WTC11 (cell line): ENCODE measurements at regions not wholly inside any gene's neighbourhood (a gene's known extent, or its start where the extent isn't known, plus 50 kb on each side); places are given as distances from the start of the nearest gene placed in this dataset.

ENCODE experiments used
- ATAC-seq: fragments of 200-7000 bp; cut with Tn5 transposase; 2 replicates; pipeline ENCODE4 v1.10.0; 2021; ENCODE audit warnings: mild to moderate bottlenecking, moderate library complexity
- CTCF ChIA-PET: fragments of 300-600 bp; sonication (Branson Sonifier 250); formaldehyde crosslinking; loops from one replicate; lab custom pipeline; 2021; ENCODE audit warnings: antibody characterized with exemption; lab: Charles Lee
- POLR2A ChIA-PET: fragments of 350-600 bp; sonication (Branson Sonifier 250); formaldehyde crosslinking; loops from one replicate; lab custom pipeline; 2021; ENCODE audit warnings: antibody characterized with exemption; lab: Charles Lee
- DNase-seq: peaks from one replicate; pipeline ENCODE4 v3.0.0; 2021; ENCODE audit warnings: low spot score
- H3K27ac Mint-ChIP-seq: 2 replicates; pipeline ENCODE4 v1.8.0; 2021; ENCODE audit warnings: mixed read lengths
- H3K27me3 Mint-ChIP-seq: 2 replicates; pipeline ENCODE4 v1.8.0; 2021; ENCODE audit warnings: low read depth, mild to moderate bottlenecking, moderate library complexity, mixed read lengths
- H3K36me3 Mint-ChIP-seq: 2 replicates; pipeline ENCODE4 v1.8.0; 2021; ENCODE audit warnings: mixed read lengths
- H3K4me1 Mint-ChIP-seq: 2 replicates; pipeline ENCODE4 v1.8.0; 2022; ENCODE audit warnings: mixed read lengths
- H3K4me3 Mint-ChIP-seq: 2 replicates; pipeline ENCODE4 v1.8.0; 2021; ENCODE audit warnings: mild to moderate bottlenecking, moderate library complexity, mixed read lengths
- H3K9me3 Mint-ChIP-seq: 2 replicates; pipeline ENCODE4 v1.8.0; 2021; ENCODE audit warnings: mixed read lengths
- CBFB ChIP-seq: sonication (generic); formaldehyde crosslinking; IDR thresholded peaks from 2 replicates; pipeline ENCODE4 v1.8.1; 2022; ENCODE audit warnings: mild to moderate bottlenecking, low read depth, missing genetic modification reagents
- IRF2 ChIP-seq: sonication (generic); formaldehyde crosslinking; IDR thresholded peaks from 2 replicates; pipeline ENCODE4 v1.8.0; 2022; ENCODE audit warnings: low read depth, missing genetic modification reagents, borderline replicate concordance
- JUN ChIP-seq: sonication (generic); formaldehyde crosslinking; IDR thresholded peaks from 2 replicates; pipeline ENCODE4 v1.8.0; 2023; ENCODE audit warnings: mild to moderate bottlenecking, missing genetic modification reagents
- NFE2L1 ChIP-seq: sonication (generic); formaldehyde crosslinking; IDR thresholded peaks from 2 replicates; pipeline ENCODE4 v1.8.1; 2023; ENCODE audit warnings: missing genetic modification reagents
- NR2C2 ChIP-seq: sonication (generic); formaldehyde crosslinking; IDR thresholded peaks from 2 replicates; pipeline ENCODE4 v1.8.0; 2022; ENCODE audit warnings: mild to moderate bottlenecking, missing genetic modification reagents
- SMAD4 ChIP-seq: sonication (generic); formaldehyde crosslinking; IDR thresholded peaks from 2 replicates; pipeline ENCODE4 v1.8.0; 2022; ENCODE audit warnings: mild to moderate bottlenecking, missing genetic modification reagents
- ZNF219 ChIP-seq: sonication (generic); formaldehyde crosslinking; IDR thresholded peaks from 2 replicates; pipeline ENCODE4 v1.8.0; 2023; ENCODE audit warnings: missing genetic modification reagents, mild to moderate bottlenecking, borderline replicate concordance
- ZNF396 ChIP-seq: fragments of 250-450 bp; sonication (Bioruptor Pico); IDR thresholded peaks from 2 replicates; pipeline ENCODE4 v1.8.0; 2021; ENCODE audit warnings: mild to moderate bottlenecking, moderate library complexity, borderline replicate concordance
- TF ChIP-seq, protein P1 (sequence below): sonication (generic); formaldehyde crosslinking; IDR thresholded peaks from 2 replicates; pipeline ENCODE4 v1.8.0; 2023; ENCODE audit warnings: missing genetic modification reagents, mild to moderate bottlenecking, borderline replicate concordance
- TF ChIP-seq, protein P2 (sequence below): sonication (generic); formaldehyde crosslinking; IDR thresholded peaks from 2 replicates; pipeline ENCODE4 v1.8.0; 2022; ENCODE audit warnings: mild to moderate bottlenecking, missing genetic modification reagents
- TF ChIP-seq, protein P3 (sequence below): fragments of 200-600 bp; IDR thresholded peaks from 2 replicates; pipeline ENCODE4 v1.8.0; 2022; ENCODE audit warnings: antibody characterized with exemption
- TF ChIP-seq, protein P4 (sequence below): sonication (generic); formaldehyde crosslinking; IDR thresholded peaks from 2 replicates; pipeline ENCODE4 v1.8.0; 2023; ENCODE audit warnings: missing genetic modification reagents
- TF ChIP-seq, protein P5 (sequence below): sonication (generic); formaldehyde crosslinking; IDR thresholded peaks from 2 replicates; pipeline ENCODE4 v1.8.0; 2023; ENCODE audit warnings: mild to moderate bottlenecking, missing genetic modification reagents
- TF ChIP-seq, protein P6 (sequence below): sonication (generic); formaldehyde crosslinking; IDR thresholded peaks from 2 replicates; pipeline ENCODE4 v1.8.1; 2023; ENCODE audit warnings: mild to moderate bottlenecking, missing genetic modification reagents, moderate library complexity
- TF ChIP-seq, protein P7 (sequence below): sonication (generic); formaldehyde crosslinking; IDR thresholded peaks from 2 replicates; pipeline ENCODE4 v1.8.0; 2022; ENCODE audit warnings: mild to moderate bottlenecking, missing genetic modification reagents
- TF ChIP-seq, protein P8 (sequence below): sonication (generic); formaldehyde crosslinking; conservative IDR thresholded peaks from 2 replicates; pipeline ENCODE4 v1.8.1; 2022; ENCODE audit warnings: mild to moderate bottlenecking, missing genetic modification reagents
- TF ChIP-seq, protein P9 (sequence below): sonication (generic); formaldehyde crosslinking; IDR thresholded peaks from 2 replicates; pipeline ENCODE4 v1.8.1; 2023; ENCODE audit warnings: mild to moderate bottlenecking, missing genetic modification reagents, moderate library complexity

DNA sequence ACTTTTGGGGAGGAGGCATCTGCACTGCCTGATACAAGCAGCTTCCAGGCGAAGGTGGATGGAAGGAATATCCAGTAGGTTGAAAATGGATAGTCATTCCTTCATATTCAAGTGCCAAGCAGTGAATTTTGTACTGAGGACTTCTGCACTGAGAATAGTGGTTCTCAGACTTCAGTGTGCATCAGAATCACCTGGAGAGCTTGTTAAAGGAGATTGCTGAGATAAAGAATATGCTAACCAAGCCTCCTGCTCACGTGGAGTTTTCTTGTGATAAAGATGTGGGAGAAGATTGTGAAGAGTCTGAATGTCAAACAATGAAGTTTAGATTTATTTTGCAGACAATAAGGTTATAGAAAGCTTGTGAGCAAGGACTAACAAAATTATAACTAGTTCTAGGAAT lies 97.8 kb downstream of the HFE start (continued):
- TF ChIP-seq, protein P1, sequence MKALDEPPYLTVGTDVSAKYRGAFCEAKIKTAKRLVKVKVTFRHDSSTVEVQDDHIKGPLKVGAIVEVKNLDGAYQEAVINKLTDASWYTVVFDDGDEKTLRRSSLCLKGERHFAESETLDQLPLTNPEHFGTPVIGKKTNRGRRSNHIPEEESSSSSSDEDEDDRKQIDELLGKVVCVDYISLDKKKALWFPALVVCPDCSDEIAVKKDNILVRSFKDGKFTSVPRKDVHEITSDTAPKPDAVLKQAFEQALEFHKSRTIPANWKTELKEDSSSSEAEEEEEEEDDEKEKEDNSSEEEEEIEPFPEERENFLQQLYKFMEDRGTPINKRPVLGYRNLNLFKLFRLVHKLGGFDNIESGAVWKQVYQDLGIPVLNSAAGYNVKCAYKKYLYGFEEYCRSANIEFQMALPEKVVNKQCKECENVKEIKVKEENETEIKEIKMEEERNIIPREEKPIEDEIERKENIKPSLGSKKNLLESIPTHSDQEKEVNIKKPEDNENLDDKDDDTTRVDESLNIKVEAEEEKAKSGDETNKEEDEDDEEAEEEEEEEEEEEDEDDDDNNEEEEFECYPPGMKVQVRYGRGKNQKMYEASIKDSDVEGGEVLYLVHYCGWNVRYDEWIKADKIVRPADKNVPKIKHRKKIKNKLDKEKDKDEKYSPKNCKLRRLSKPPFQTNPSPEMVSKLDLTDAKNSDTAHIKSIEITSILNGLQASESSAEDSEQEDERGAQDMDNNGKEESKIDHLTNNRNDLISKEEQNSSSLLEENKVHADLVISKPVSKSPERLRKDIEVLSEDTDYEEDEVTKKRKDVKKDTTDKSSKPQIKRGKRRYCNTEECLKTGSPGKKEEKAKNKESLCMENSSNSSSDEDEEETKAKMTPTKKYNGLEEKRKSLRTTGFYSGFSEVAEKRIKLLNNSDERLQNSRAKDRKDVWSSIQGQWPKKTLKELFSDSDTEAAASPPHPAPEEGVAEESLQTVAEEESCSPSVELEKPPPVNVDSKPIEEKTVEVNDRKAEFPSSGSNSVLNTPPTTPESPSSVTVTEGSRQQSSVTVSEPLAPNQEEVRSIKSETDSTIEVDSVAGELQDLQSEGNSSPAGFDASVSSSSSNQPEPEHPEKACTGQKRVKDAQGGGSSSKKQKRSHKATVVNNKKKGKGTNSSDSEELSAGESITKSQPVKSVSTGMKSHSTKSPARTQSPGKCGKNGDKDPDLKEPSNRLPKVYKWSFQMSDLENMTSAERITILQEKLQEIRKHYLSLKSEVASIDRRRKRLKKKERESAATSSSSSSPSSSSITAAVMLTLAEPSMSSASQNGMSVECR = no peak
- TF ChIP-seq JUN (CRISPR knock-in tag) (no peak), NR2C2 (CRISPR knock-in tag) (no peak), CBFB (CRISPR knock-in tag) (no peak), ZNF219 (CRISPR knock-in tag) (no peak)

DNA sequence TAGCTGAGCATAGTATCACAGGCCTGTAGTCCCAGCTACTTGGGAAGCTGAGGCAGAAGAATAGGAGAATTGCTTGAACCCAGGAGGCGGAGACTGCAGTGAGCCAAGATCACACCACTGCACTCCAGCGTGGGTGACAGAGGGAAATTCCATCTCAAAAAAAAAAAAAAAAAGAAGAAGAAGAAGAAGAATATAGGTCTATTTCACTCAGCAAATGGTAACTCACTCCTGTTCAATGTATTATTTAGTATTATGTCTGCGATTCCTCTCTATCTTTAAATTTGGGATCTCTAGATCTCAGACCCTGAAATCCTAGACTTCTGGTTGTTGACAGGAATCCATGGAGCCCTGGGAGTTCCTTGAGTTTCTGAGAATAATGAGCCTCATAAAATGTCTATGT lies 98.6 kb downstream of the HFE start:
- DNase-seq (no peak), ATAC-seq (no peak)
- Mint-ChIP-seq H3K27me3 (no peaks in the 10 kb centered on the region), H3K27ac (peak overlapping the region; percentile 99), H3K4me3 (no peak overlapping the region), H3K9me3 (no peaks in the 10 kb centered on the region), H3K36me3 (no peaks in the 10 kb centered on the region), H3K4me1 (peaks cover 49% of the 10 kb centered on the region)
- POLR2A ChIA-PET = interaction anchor here (1.0 to 9.1 kb wide), 8 partner anchors 10 to 961 kb away, joined by 6 to 471 read pairs (median 65); a partner anchor contains a TSS
- TF ChIP-seq, protein P2, sequence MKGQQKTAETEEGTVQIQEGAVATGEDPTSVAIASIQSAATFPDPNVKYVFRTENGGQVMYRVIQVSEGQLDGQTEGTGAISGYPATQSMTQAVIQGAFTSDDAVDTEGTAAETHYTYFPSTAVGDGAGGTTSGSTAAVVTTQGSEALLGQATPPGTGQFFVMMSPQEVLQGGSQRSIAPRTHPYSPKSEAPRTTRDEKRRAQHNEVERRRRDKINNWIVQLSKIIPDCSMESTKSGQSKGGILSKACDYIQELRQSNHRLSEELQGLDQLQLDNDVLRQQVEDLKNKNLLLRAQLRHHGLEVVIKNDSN (CRISPR knock-in tag) = no peak
- no peak for TF ChIP-seq ZNF396 (CRISPR knock-in tag)
- TF ChIP-seq, protein P3, sequence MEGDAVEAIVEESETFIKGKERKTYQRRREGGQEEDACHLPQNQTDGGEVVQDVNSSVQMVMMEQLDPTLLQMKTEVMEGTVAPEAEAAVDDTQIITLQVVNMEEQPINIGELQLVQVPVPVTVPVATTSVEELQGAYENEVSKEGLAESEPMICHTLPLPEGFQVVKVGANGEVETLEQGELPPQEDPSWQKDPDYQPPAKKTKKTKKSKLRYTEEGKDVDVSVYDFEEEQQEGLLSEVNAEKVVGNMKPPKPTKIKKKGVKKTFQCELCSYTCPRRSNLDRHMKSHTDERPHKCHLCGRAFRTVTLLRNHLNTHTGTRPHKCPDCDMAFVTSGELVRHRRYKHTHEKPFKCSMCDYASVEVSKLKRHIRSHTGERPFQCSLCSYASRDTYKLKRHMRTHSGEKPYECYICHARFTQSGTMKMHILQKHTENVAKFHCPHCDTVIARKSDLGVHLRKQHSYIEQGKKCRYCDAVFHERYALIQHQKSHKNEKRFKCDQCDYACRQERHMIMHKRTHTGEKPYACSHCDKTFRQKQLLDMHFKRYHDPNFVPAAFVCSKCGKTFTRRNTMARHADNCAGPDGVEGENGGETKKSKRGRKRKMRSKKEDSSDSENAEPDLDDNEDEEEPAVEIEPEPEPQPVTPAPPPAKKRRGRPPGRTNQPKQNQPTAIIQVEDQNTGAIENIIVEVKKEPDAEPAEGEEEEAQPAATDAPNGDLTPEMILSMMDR = no peak
- TF ChIP-seq, protein P4, sequence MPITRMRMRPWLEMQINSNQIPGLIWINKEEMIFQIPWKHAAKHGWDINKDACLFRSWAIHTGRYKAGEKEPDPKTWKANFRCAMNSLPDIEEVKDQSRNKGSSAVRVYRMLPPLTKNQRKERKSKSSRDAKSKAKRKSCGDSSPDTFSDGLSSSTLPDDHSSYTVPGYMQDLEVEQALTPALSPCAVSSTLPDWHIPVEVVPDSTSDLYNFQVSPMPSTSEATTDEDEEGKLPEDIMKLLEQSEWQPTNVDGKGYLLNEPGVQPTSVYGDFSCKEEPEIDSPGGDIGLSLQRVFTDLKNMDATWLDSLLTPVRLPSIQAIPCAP (CRISPR knock-in tag) = no peak
- no peak for TF ChIP-seq CBFB (CRISPR knock-in tag)
- CTCF ChIA-PET = interaction anchor here (1.2 kb wide), 1 partner anchor 9 kb away, joined by 4 read pairs; no protein-coding TSS in a partner anchor

DNA sequence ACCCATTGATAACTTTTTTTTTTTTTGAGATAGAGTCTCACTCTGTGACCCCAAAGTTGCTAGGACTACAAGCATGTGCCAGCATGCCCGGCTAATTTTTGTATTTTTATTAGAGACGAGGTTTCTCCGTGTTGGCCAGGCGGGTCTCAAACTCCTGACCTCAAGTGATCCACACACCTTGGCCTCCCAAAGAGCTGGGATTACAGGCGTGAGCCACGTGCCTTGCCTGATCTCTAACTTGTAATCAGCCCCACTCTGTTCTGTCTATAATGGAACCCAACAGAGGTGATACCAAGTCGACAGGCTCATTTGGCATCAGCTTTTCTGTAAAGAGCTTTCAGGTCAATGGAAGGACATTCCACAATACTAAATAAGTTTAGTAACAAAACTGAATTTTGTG lies 99.4 kb downstream of the HFE start:
- H3K9me3 Mint-ChIP-seq = no peaks in the 10 kb centered on the region
- peaks cover 49% of the 10 kb centered on the region for H3K4me1 Mint-ChIP-seq
- ATAC-seq = no peak
- no peaks in the 10 kb centered on the region for H3K27me3 Mint-ChIP-seq
- POLR2A ChIA-PET = interaction anchor here (0.6 to 9.1 kb wide), 13 partner anchors 10 to 961 kb away, joined by 3 to 471 read pairs (median 9); a partner anchor contains a TSS
- CTCF ChIA-PET = no interaction called here
- no peaks in the 10 kb centered on the region for H3K36me3 Mint-ChIP-seq
- H3K27ac Mint-ChIP-seq = peak overlapping the region; percentile 100; the same call in 1 of the 2 replicates
- DNase-seq = no peak
- peak overlapping the region; percentile 87 for H3K4me3 Mint-ChIP-seq
- TF ChIP-seq SMAD4 (CRISPR knock-in tag) (no peak), IRF2 (no peak), NFE2L1 (CRISPR knock-in tag) (no peak)
- TF ChIP-seq, protein P5, sequence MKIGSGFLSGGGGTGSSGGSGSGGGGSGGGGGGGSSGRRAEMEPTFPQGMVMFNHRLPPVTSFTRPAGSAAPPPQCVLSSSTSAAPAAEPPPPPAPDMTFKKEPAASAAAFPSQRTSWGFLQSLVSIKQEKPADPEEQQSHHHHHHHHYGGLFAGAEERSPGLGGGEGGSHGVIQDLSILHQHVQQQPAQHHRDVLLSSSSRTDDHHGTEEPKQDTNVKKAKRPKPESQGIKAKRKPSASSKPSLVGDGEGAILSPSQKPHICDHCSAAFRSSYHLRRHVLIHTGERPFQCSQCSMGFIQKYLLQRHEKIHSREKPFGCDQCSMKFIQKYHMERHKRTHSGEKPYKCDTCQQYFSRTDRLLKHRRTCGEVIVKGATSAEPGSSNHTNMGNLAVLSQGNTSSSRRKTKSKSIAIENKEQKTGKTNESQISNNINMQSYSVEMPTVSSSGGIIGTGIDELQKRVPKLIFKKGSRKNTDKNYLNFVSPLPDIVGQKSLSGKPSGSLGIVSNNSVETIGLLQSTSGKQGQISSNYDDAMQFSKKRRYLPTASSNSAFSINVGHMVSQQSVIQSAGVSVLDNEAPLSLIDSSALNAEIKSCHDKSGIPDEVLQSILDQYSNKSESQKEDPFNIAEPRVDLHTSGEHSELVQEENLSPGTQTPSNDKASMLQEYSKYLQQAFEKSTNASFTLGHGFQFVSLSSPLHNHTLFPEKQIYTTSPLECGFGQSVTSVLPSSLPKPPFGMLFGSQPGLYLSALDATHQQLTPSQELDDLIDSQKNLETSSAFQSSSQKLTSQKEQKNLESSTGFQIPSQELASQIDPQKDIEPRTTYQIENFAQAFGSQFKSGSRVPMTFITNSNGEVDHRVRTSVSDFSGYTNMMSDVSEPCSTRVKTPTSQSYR (CRISPR knock-in tag) = no peak
- TF ChIP-seq, protein P6, sequence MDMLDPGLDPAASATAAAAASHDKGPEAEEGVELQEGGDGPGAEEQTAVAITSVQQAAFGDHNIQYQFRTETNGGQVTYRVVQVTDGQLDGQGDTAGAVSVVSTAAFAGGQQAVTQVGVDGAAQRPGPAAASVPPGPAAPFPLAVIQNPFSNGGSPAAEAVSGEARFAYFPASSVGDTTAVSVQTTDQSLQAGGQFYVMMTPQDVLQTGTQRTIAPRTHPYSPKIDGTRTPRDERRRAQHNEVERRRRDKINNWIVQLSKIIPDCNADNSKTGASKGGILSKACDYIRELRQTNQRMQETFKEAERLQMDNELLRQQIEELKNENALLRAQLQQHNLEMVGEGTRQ (CRISPR knock-in tag) = no peak
- TF ChIP-seq, protein P7, sequence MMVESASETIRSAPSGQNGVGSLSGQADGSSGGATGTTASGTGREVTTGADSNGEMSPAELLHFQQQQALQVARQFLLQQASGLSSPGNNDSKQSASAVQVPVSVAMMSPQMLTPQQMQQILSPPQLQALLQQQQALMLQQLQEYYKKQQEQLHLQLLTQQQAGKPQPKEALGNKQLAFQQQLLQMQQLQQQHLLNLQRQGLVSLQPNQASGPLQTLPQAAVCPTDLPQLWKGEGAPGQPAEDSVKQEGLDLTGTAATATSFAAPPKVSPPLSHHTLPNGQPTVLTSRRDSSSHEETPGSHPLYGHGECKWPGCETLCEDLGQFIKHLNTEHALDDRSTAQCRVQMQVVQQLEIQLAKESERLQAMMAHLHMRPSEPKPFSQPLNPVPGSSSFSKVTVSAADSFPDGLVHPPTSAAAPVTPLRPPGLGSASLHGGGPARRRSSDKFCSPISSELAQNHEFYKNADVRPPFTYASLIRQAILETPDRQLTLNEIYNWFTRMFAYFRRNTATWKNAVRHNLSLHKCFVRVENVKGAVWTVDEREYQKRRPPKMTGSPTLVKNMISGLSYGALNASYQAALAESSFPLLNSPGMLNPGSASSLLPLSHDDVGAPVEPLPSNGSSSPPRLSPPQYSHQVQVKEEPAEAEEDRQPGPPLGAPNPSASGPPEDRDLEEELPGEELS (CRISPR knock-in tag) = no peak
- TF ChIP-seq, protein P8, sequence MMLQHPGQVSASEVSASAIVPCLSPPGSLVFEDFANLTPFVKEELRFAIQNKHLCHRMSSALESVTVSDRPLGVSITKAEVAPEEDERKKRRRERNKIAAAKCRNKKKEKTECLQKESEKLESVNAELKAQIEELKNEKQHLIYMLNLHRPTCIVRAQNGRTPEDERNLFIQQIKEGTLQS (CRISPR knock-in tag) = no peak
- TF ChIP-seq, protein P2 (CRISPR knock-in tag) = no peak
- TF ChIP-seq, protein P9, sequence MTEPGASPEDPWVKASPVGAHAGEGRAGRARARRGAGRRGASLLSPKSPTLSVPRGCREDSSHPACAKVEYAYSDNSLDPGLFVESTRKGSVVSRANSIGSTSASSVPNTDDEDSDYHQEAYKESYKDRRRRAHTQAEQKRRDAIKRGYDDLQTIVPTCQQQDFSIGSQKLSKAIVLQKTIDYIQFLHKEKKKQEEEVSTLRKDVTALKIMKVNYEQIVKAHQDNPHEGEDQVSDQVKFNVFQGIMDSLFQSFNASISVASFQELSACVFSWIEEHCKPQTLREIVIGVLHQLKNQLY (CRISPR knock-in tag) = no peak
